Lung (tissue), 11 donors: ENCODE measurements at regions not wholly inside any gene's neighbourhood (a gene's known extent, or its start where the extent isn't known, plus 50 kb on each side); places are given as distances from the start of the nearest gene placed in this dataset.

Experiments used
- ATAC-seq: fragments of 200-7000 bp; cut with Tn5 transposase; one replicate; pipeline ENCODE4 v1.9.1; 2020; ENCODE audit warnings: moderate number of reproducible peaks; ENCODE audit not compliant: insufficient read depth, low FRiP score
- DNase-seq, 3 donors: peaks; one replicate each; pipeline ENCODE4 v3.0.0-alpha.2; 2013 to 2017
- H3K27ac ChIP-seq, 2 donors: one replicate each; pipeline ENCODE4 v1.5.1; 2013; ENCODE audit warnings: mild to moderate bottlenecking in 2 of 2, moderate library complexity in 2 of 2, control low read depth in 1 of 2, inconsistent platforms in 1 of 2, low read depth in 1 of 2, low read length in 1 of 2
- H3K27me3 ChIP-seq, 3 donors: one replicate each; pipeline ENCODE4 v1.5.1; 2013; ENCODE audit warnings: low read length in 2 of 3; ENCODE audit not compliant: control insufficient read depth in 3 of 3, insufficient read depth in 3 of 3
- H3K36me3 ChIP-seq, 4 donors: one replicate each; pipeline ENCODE4 v1.5.1; 2013; ENCODE audit warnings: low read length in 4 of 4, mild to moderate bottlenecking in 1 of 4, moderate library complexity in 1 of 4; ENCODE audit not compliant: control insufficient read depth in 4 of 4, insufficient read depth in 4 of 4
- H3K4me1 ChIP-seq, 5 donors: one replicate each; pipeline ENCODE4 v1.5.1; 2013; ENCODE audit warnings: low read length in 5 of 5, mild to moderate bottlenecking in 2 of 5, moderate library complexity in 1 of 5; ENCODE audit not compliant: control insufficient read depth in 5 of 5, insufficient read depth in 5 of 5
- H3K4me3 ChIP-seq: one replicate; pipeline ENCODE4 v1.5.1; 2013; ENCODE audit warnings: mild to moderate bottlenecking, control low read depth, moderate library complexity
- H3K9ac ChIP-seq, 2 donors: one replicate each; pipeline ENCODE4 v1.5.1; 2013; ENCODE audit warnings: low read length in 2 of 2, control low read depth in 1 of 2; ENCODE audit not compliant: insufficient read depth in 1 of 2
- H3K9me3 ChIP-seq, 4 donors: one replicate each; pipeline ENCODE4 v1.5.1; 2013; ENCODE audit warnings: low read length in 3 of 4, mild to moderate bottlenecking in 1 of 4, moderate library complexity in 1 of 4; ENCODE audit not compliant: control insufficient read depth in 4 of 4, insufficient read depth in 3 of 4
- WGBS, 2 donors: extraction: QIAGEN DNeasy Blood & Tissue Kit; methylation state at CpG; one replicate each; pipeline ENCODE4 v1.1.7; 2013; 5-methylcytosine and 5-hydroxymethylcytosine counted together
- TF ChIP-seq, protein P1 (sequence below): IDR thresholded peaks from 2 replicates; pipeline ENCODE4 v1.5.1; 2012; ENCODE audit warnings: mild to moderate bottlenecking; ENCODE audit errors: control extremely low read depth, extremely low read depth
- donor health status: control.
- donor health status: control.
- donor health status: Bipolar disorder and iron deficiency.
- donor health status: healthy.
- donor health status: DM: yes; HTN: yes; CAD: no.

DNA sequence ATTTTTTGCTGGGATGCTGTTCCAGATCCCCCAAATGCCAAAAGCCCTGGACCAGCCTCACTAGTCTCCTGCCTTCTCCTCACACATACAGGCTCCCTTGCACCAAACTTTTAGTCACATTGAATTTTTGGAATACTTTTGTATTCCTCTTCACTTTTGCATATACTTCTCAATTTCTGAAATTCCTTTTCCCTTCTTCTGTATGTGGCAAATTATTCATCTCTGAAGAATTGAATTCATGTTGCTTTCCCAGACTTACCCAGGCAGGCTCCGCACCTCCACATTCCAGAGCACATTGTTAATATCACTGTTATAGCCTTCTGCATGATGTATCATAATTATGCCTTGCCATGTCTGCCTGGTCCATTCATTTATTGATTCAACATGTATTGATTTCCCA lies 255.3 kb upstream of the POU3F2 start:
- TF ChIP-seq, protein P1, sequence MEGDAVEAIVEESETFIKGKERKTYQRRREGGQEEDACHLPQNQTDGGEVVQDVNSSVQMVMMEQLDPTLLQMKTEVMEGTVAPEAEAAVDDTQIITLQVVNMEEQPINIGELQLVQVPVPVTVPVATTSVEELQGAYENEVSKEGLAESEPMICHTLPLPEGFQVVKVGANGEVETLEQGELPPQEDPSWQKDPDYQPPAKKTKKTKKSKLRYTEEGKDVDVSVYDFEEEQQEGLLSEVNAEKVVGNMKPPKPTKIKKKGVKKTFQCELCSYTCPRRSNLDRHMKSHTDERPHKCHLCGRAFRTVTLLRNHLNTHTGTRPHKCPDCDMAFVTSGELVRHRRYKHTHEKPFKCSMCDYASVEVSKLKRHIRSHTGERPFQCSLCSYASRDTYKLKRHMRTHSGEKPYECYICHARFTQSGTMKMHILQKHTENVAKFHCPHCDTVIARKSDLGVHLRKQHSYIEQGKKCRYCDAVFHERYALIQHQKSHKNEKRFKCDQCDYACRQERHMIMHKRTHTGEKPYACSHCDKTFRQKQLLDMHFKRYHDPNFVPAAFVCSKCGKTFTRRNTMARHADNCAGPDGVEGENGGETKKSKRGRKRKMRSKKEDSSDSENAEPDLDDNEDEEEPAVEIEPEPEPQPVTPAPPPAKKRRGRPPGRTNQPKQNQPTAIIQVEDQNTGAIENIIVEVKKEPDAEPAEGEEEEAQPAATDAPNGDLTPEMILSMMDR: no peak

DNA sequence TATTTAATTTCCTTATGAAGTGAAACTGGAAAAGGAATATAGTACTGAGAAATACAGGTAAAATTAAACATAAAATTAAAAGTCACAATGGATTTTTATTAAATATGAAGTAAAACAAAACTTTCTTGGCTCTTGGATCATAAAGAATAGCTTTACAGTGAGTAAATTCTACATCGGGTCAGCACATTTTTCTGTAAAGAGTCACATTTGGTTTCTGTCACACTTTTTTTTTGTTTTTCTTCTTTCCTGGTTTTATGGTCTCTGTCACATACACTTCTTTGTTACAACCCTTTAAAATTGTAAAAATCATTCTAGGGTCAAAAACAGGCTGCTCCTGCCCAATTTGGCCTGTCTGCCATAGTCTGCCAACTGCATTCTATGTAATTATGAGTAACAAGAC lies 254.4 kb upstream of the POU3F2 start:
- Histone ChIP-seq H3K9me3 (no peaks in the 10 kb centered on the region), H3K4me1 (peaks cover 0 to 2% (median 0%) of the 10 kb centered on the region in 5 donors), H3K4me3 (no peak overlapping the region), H3K36me3 (no peaks in the 10 kb centered on the region), H3K27me3 (no peaks in the 10 kb centered on the region), H3K9ac (no peak overlapping the region), H3K27ac (no peak overlapping the region)
- no peak for ATAC-seq
- DNase-seq: no peak
- WGBS, 2 donors: 84 to 85% methylated on average over 1 of the region's 1 CpG
- TF ChIP-seq, protein P1: no peak

More for the DNA sequence above, 255.3 kb upstream of the POU3F2 start:
- H3K9ac ChIP-seq: no peak overlapping the region
- H3K4me1 ChIP-seq: peaks cover 0 to 3% (median 0%) of the 10 kb centered on the region in 5 donors
- no peaks in the 10 kb centered on the region for H3K27me3 ChIP-seq
- no peaks in the 10 kb centered on the region for H3K36me3 ChIP-seq
- DNase-seq (no peak), ATAC-seq (no peak)
- no peak overlapping the region for H3K4me3 ChIP-seq
- H3K9me3 ChIP-seq: no peaks in the 10 kb centered on the region
- no peak overlapping the region for H3K27ac ChIP-seq
- WGBS, 2 donors: 94 to 100% methylated on average over 1 of the region's 1 CpG

DNA sequence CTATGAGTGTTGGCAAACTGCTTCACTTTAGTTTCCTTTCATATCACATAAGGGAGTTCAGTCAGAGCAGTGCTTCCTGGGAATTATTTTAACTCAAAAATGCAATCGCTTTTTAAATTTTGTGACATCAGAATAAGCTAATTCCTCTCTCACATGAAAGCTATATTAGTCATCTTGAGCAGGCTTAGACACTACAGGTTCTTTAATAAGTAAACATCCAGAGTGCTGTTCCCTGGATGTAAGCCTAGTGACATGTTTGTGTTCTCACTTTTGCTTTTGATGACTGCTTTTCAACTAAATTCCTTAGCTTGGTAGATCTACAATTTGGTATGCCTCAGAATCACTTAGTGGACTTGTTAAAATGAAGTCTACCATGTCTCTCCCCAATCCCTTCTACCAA lies 252.7 kb upstream of the POU3F2 start:
- Histone ChIP-seq H3K27ac (no peak overlapping the region), H3K4me1 (no peaks in the 10 kb centered on the region), H3K36me3 (no peaks in the 10 kb centered on the region), H3K9ac (no peak overlapping the region), H3K4me3 (no peak overlapping the region), H3K27me3 (no peaks in the 10 kb centered on the region), H3K9me3 (no peaks in the 10 kb centered on the region)
- 57 to 86% methylated on average over 1 of the region's 1 CpG for WGBS, 2 donors
- TF ChIP-seq, protein P1: no peak
- DNase-seq (peak in 1 of 3 donors; percentile 32), ATAC-seq (peak; percentile 76)

DNA sequence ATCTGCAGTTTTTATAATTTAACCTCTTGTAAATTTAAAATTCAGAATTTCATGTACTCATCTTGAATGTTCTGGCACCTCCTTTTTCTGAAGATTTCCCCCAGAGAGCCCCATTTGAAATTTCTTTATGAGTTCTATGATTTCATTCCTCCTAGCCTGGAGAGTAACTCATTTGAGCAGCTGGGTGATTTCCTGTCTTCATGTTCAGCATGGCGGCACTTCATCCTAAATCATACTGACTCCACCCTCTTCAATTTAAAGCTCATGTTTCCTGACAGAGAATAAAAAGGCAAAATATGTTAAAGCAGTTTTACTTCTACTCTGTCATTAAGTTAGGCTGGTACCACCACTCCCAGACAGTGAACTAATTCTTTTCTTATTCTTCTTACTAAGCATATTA lies 250.9 kb upstream of the POU3F2 start:
- WGBS, 2 donors: 66 to 73% methylated on average over 1 of the region's 1 CpG
- Histone ChIP-seq H3K9me3 (no peaks in the 10 kb centered on the region), H3K4me1 (no peaks in the 10 kb centered on the region), H3K27ac (no peak overlapping the region), H3K36me3 (no peaks in the 10 kb centered on the region), H3K9ac (no peak overlapping the region), H3K4me3 (no peak overlapping the region), H3K27me3 (no peaks in the 10 kb centered on the region)
- DNase-seq (peak in 1 of 3 donors; percentile 6), ATAC-seq (no peak)
- TF ChIP-seq, protein P1: no peak
